Progenitor cell of endocrine pancreas (in vitro differentiated cells): ENCODE measurements at regions not wholly inside any gene's neighbourhood (a gene's known extent, or its start where the extent isn't known, plus 50 kb on each side); places are given as distances from the start of the nearest gene placed in this dataset.

Experiments
- DNase-seq: peaks from one replicate; pipeline ENCODE4 v3.0.0; 2021; ENCODE audit warnings: low spot score; ENCODE audit not compliant: unreplicated experiment
- H3K27ac Mint-ChIP-seq: 2 replicates; pipeline ENCODE4 v1.8.0; 2021; ENCODE audit warnings: mild to moderate bottlenecking, moderate library complexity, mixed read lengths
- H3K27me3 Mint-ChIP-seq: 2 replicates; pipeline ENCODE4 v1.8.0; 2021; ENCODE audit warnings: mixed read lengths
- H3K36me3 Mint-ChIP-seq: 2 replicates; pipeline ENCODE4 v1.8.0; 2022; ENCODE audit warnings: mixed read lengths; ENCODE audit not compliant: insufficient read depth
- H3K4me1 Mint-ChIP-seq: 2 replicates; pipeline ENCODE4 v1.8.0; 2021; ENCODE audit warnings: low read depth, mixed read lengths
- H3K4me3 Mint-ChIP-seq: 2 replicates; pipeline ENCODE4 v1.8.0; 2021; ENCODE audit warnings: low read depth, mild to moderate bottlenecking, moderate library complexity, mixed read lengths
- H3K9me3 Mint-ChIP-seq: 2 replicates; pipeline ENCODE4 v1.8.0; 2021; ENCODE audit warnings: low read depth, mixed read lengths
- CTCF ChIP-seq: fragments of 200-600 bp; sonication (generic); IDR thresholded peaks from one replicate; pipeline ENCODE4 v1.5.0; 2021; ENCODE audit warnings: antibody characterized with exemption, mild to moderate bottlenecking; ENCODE audit not compliant: unreplicated experiment

- no peak for DNase-seq
- Mint-ChIP-seq H3K36me3 (no peaks in the 10 kb centered on the region), H3K9me3 (peaks cover 11% of the 10 kb centered on the region), H3K4me1 (peaks cover 6% of the 10 kb centered on the region), H3K27ac (no peak overlapping the region), H3K4me3 (no peak overlapping the region), H3K27me3 (no peaks in the 10 kb centered on the region)
- TF ChIP-seq CTCF, result no peak
Measured at GRCh38 chr6:155582016-155582991, 126.7 kb upstream of the NOX3 start.

GRCh38 chr6:155580904-155581303, 125.3 kb upstream of the NOX3 start:
- DNase-seq, result no peak
- Mint-ChIP-seq H3K9me3 (peaks cover 11% of the 10 kb centered on the region), H3K36me3 (no peaks in the 10 kb centered on the region), H3K27me3 (no peaks in the 10 kb centered on the region), H3K4me1 (peaks cover 6% of the 10 kb centered on the region), H3K4me3 (no peak overlapping the region), H3K27ac (no peak overlapping the region)
- no peak for TF ChIP-seq CTCF

- peaks cover 7% of the 10 kb centered on the region for H3K9me3 Mint-ChIP-seq
- no peaks in the 10 kb centered on the region for H3K36me3 Mint-ChIP-seq
- peaks cover 6% of the 10 kb centered on the region for H3K4me1 Mint-ChIP-seq
- no peaks in the 10 kb centered on the region for H3K27me3 Mint-ChIP-seq
- no peak for DNase-seq
- no peak overlapping the region for H3K4me3 Mint-ChIP-seq
- TF ChIP-seq CTCF, result no peak
- H3K27ac Mint-ChIP-seq, result no peak overlapping the region
Measured at GRCh38 chr6:155578251-155578650, 122.6 kb upstream of the NOX3 start.

GRCh38 chr6:155561966-155562364, 106.3 kb upstream of the NOX3 start:
- TF ChIP-seq CTCF, result no peak
- Mint-ChIP-seq H3K4me3 (no peak overlapping the region), H3K4me1 (no peaks in the 10 kb centered on the region), H3K27ac (no peak overlapping the region), H3K27me3 (no peaks in the 10 kb centered on the region), H3K9me3 (peaks cover 8% of the 10 kb centered on the region), H3K36me3 (no peaks in the 10 kb centered on the region)
- DNase-seq, result no peak

- H3K9me3 Mint-ChIP-seq, result peaks cover 14% of the 10 kb centered on the region
- no peaks in the 10 kb centered on the region for H3K27me3 Mint-ChIP-seq
- no peaks in the 10 kb centered on the region for H3K36me3 Mint-ChIP-seq
- H3K4me1 Mint-ChIP-seq, result no peaks in the 10 kb centered on the region
- no peak for DNase-seq
- H3K27ac Mint-ChIP-seq, result no peak overlapping the region
- no peak overlapping the region for H3K4me3 Mint-ChIP-seq
- no peak for TF ChIP-seq CTCF
Measured at GRCh38 chr6:155561257-155561965, 105.8 kb upstream of the NOX3 start.
